Transverse colon (tissue), 4 donors: ENCODE measurements at regions not wholly inside any gene's neighbourhood (a gene's known extent, or its start where the extent isn't known, plus 50 kb on each side); places are given as distances from the start of the nearest gene placed in this dataset.

Experiments
- DNase-seq: peaks from one replicate; pipeline ENCODE4 v3.0.0-alpha.2; 2019
- H3K27ac ChIP-seq, 4 donors: fragments of 200-600 bp; sonication (generic); 2 replicates each; pipeline ENCODE4 v1.5.1; 2016 to 2018; ENCODE audit warnings: inconsistent platforms in 4 of 4
- H3K27me3 ChIP-seq: fragments of 200-600 bp; sonication (generic); 2 replicates; pipeline ENCODE4 v1.5.1; 2017; ENCODE audit warnings: inconsistent platforms
- H3K36me3 ChIP-seq, 4 donors: fragments of 200-600 bp; sonication (generic); 2 replicates each; pipeline ENCODE4 v1.5.1; 2017 to 2019; ENCODE audit warnings: inconsistent platforms in 4 of 4
- H3K4me1 ChIP-seq, 4 donors: fragments of 200-600 bp; sonication (generic); 2 replicates each; pipeline ENCODE4 v1.5.1; 2017 to 2020; ENCODE audit warnings: inconsistent platforms in 4 of 4
- H3K4me3 ChIP-seq, 4 donors: fragments of 200-600 bp; sonication (generic); 1 replicate in 1 of 4; 2 replicates in 3 of 4; pipeline versions ENCODE4 v1.5.1 to v1.6.1; 2017 to 2019; ENCODE audit warnings: inconsistent platforms in 4 of 4
- H3K9me3 ChIP-seq, 2 donors: fragments of 200-600 bp; sonication (generic); 2 replicates each; pipeline ENCODE4 v1.5.1; 2017 to 2019; ENCODE audit warnings: inconsistent platforms in 2 of 2
- EP300 ChIP-seq: sonication (generic); formaldehyde crosslinking; IDR thresholded peaks from one replicate; pipeline ENCODE4 v1.6.1; 2017; ENCODE audit warnings: antibody characterized with exemption, low read depth
- POLR2A ChIP-seq: fragments of 450-650 bp; IDR thresholded peaks from one replicate; pipeline ENCODE4 v1.6.1; 2016; ENCODE audit warnings: antibody characterized with exemption, mild to moderate bottlenecking, moderate library complexity
- POLR2AphosphoS5 ChIP-seq, 3 donors: sonication (generic); formaldehyde crosslinking; IDR thresholded peaks; one replicate each; pipeline ENCODE4 v1.6.1; 2016; ENCODE audit warnings: antibody characterized with exemption in 3 of 3
- WGBS, 2 donors: methylation state at CpG; one replicate each; pipeline ENCODE4 v1.1.5; 2018; ENCODE audit warnings: low coverage in 1 of 2; 5-methylcytosine and 5-hydroxymethylcytosine counted together
- in situ Hi-C, 4 donors: fragments of 200-750 bp; cut with MboI; loops; one replicate each; pipeline versions ENCODE4 v1.15.0 to v1.15.1; 2017; ENCODE audit warnings: low sequenced_read_pairs in 3 of 4, low pct_ligation_motif_present in 1 of 4, low pct_unique_long_range_greater_than_20kb in 1 of 4
- intact Hi-C: fragments of 100-400 bp; cut with DNase I; formaldehyde crosslinking; loops from one replicate; pipeline ENCODE4 v1.15.1; 2023; ENCODE audit warnings: low total_unique reads
- TF ChIP-seq, protein P1 (sequence below), 5 experiments: fragments of 200-600 bp in 3 of 5; fragments of 450-650 bp in 2 of 5; sonication (generic) in 3 of 5; IDR thresholded peaks; 1 replicate in 2 of 5; 2 replicates in 3 of 5; pipeline ENCODE4 v1.5.1; 2016 to 2017; ENCODE audit warnings: antibody characterized with exemption in 5 of 5, inconsistent platforms in 3 of 5, mild to moderate bottlenecking in 2 of 5, moderate library complexity in 1 of 5

DNA sequence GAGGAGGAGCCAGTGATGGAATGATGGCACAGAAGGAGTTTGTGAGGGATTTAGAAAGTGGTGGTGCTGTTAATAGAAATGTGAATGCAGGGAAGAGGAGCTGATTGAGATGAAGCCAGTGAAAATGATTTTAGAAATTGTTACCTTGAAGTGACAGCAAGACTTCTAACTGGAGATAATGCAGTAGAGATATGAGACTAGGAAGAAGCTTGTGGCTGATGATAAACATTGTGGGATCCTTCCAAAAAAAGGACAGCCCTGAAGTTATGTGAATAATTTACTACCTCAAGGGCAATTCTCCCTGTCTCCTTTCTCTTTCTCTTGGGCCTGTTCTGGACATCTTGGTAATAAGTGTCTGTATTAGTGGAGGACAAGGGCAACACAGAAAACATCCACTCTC, 138.6 kb downstream of the LSMEM1 start:
- Histone ChIP-seq H3K27ac (no peak overlapping the region), H3K4me1 (no peaks in the 10 kb centered on the region), H3K27me3 (no peaks in the 10 kb centered on the region), H3K4me3 (no peak overlapping the region), H3K36me3 (no peaks in the 10 kb centered on the region), H3K9me3 (no peaks in the 10 kb centered on the region)
- DNase-seq, result no peak
- in situ Hi-C loops, result no loop called here
- intact Hi-C loops, result no loop called here
- no peak for TF ChIP-seq POLR2AphosphoS5 (IDR thresholded peaks at IDR 0.05)

DNA sequence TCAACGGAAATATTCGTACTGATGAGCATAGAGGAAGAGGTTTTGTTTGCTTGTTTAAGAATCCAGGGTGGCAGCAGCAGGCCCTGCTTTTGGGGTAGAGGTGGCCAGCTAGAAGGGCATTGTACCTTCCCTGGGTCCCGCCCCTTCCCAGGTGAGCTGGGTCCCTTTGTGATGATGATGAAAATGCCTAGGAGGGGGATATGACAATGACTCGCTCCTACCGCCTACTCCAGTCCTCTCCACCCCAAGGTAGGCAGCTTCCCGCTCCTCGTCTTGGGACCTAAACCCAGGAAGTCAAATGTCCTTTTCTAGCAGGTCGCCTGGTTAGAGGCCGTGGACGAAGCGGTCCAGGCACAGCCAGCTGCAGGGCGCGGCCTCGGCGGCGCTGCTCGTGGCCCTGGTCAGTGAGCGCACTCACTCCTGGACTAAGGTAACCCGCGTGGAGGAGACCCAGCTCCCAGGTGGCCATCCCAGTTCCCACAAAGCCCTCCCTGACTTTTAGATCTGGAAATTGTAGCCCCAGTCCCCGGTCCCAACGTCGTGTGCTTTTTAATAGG, 141.4 kb downstream of the LSMEM1 start:
- H3K4me3 ChIP-seq, result no peak overlapping the region
- no peak overlapping the region for H3K27ac ChIP-seq
- no peaks in the 10 kb centered on the region for H3K36me3 ChIP-seq
- TF ChIP-seq POLR2AphosphoS5 (IDR thresholded peaks at IDR 0.05) (no peak), EP300 (no peak), POLR2A (no peak)
- TF ChIP-seq, protein P1, sequence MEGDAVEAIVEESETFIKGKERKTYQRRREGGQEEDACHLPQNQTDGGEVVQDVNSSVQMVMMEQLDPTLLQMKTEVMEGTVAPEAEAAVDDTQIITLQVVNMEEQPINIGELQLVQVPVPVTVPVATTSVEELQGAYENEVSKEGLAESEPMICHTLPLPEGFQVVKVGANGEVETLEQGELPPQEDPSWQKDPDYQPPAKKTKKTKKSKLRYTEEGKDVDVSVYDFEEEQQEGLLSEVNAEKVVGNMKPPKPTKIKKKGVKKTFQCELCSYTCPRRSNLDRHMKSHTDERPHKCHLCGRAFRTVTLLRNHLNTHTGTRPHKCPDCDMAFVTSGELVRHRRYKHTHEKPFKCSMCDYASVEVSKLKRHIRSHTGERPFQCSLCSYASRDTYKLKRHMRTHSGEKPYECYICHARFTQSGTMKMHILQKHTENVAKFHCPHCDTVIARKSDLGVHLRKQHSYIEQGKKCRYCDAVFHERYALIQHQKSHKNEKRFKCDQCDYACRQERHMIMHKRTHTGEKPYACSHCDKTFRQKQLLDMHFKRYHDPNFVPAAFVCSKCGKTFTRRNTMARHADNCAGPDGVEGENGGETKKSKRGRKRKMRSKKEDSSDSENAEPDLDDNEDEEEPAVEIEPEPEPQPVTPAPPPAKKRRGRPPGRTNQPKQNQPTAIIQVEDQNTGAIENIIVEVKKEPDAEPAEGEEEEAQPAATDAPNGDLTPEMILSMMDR (IDR thresholded peaks at IDR 0.05), result no peak
- intact Hi-C loops, result no loop called here
- H3K27me3 ChIP-seq, result no peaks in the 10 kb centered on the region
- no peak for DNase-seq
- 85 to 95% methylated on average over 7 to 23 of the region's 23 CpGs for WGBS, 2 donors
- in situ Hi-C loops, result no loop called here
- H3K9me3 ChIP-seq, result no peaks in the 10 kb centered on the region
- no peaks in the 10 kb centered on the region for H3K4me1 ChIP-seq

DNA sequence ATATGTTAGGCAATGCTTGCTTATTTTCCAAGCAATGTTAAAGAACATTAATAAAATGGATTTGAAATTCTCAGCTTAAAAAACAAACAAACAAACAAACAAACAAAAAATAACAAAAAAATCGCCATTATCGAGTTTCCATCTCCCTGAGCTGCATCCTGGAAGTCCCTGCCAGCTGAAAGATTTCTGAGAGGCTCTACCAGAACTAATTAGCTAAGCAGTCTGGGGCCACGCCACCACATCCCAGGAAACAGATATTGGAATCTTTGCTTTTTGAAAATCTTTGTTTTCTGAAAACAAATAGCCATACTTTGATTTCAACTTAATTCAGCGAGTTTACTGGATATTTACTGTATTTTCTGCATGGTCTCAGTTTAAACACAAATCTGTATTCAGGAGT, 143.6 kb downstream of the LSMEM1 start:
- Histone ChIP-seq H3K27ac (no peak overlapping the region), H3K36me3 (no peaks in the 10 kb centered on the region), H3K4me3 (no peak overlapping the region), H3K27me3 (no peaks in the 10 kb centered on the region), H3K4me1 (no peaks in the 10 kb centered on the region), H3K9me3 (no peaks in the 10 kb centered on the region)
- no peak for DNase-seq
- WGBS, 2 donors, result 82% methylated on average over 3 to 4 of the region's 4 CpGs
- intact Hi-C loops (no loop called here), in situ Hi-C loops (no loop called here)
- no peak for TF ChIP-seq POLR2A

DNA sequence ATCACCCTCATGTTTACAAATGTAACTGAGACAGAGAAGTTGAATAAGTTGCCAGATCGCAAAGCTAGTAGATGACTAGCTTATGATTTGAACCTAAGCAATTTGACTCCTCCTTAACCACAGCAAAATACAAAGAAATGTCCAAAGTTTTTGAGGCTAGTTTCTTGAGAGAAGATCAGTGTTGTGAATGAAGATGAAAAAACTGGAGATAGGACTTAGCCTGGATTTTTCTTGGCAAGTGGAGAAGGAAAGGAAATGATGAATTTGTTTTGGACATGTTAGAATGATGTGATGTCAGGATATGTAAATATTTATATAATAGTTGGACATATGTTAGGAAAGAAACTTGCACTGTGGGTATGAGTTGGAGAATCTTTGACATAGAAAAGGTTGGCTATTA, 149.8 kb downstream of the LSMEM1 start:
- Histone ChIP-seq H3K27me3 (no peaks in the 10 kb centered on the region), H3K9me3 (no peaks in the 10 kb centered on the region), H3K4me3 (no peak overlapping the region), H3K36me3 (no peaks in the 10 kb centered on the region), H3K4me1 (peaks cover 0 to 19% (median 2%) of the 10 kb centered on the region in 4 donors), H3K27ac (no peak overlapping the region)
- intact Hi-C loops, result no loop called here
- in situ Hi-C loops, result no loop called here
- WGBS, 2 donors, result 39 to 71% methylated on average over 1 of the region's 1 CpG
- TF ChIP-seq POLR2AphosphoS5 (IDR thresholded peaks at IDR 0.05) (no peak), EP300 (no peak), POLR2A (no peak)
- TF ChIP-seq, protein P1 (IDR thresholded peaks at IDR 0.05), result no peak
- DNase-seq, result no peak

DNA sequence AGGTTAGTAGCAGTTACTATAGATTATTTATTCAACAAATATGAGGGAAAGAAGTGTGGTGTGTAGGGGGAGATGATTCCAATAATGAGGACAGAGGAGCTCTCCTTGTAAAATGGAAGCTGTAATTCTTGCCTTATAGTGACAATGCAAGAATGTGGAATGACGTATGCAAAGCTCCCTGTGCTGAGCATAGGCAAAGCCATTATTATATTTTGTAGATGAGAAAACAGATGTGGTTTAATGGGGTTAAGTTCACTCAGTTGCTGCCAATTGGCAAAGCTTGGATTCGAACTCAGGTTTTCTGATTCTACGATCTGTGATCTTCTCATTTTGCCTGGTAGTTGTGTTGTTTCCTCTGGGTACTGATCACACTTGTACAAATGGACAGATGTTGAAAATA, 153.3 kb downstream of the LSMEM1 start:
- Histone ChIP-seq H3K27me3 (no peaks in the 10 kb centered on the region), H3K4me1 (peaks cover 0 to 22% (median 2%) of the 10 kb centered on the region in 4 donors), H3K9me3 (no peaks in the 10 kb centered on the region), H3K27ac (no peak overlapping the region), H3K36me3 (no peaks in the 10 kb centered on the region), H3K4me3 (no peak overlapping the region)
- 91 to 92% methylated on average over 3 of the region's 3 CpGs for WGBS, 2 donors
- DNase-seq, result no peak
- in situ Hi-C loops (no loop called here), intact Hi-C loops (no loop called here)
- TF ChIP-seq POLR2AphosphoS5 (IDR thresholded peaks at IDR 0.05) (no peak), EP300 (no peak), POLR2A (no peak)
- TF ChIP-seq, protein P1 (IDR thresholded peaks at IDR 0.05), result no peak
